ENCODE measurements at regions not wholly inside any gene's neighbourhood (a gene's known extent, or its start where the extent isn't known, plus 50 kb on each side); places are given as distances from the start of the nearest gene placed in this dataset.

- WGBS, 3 donors: 5 to 9% (median 8%) methylated on average over 27 to 29 of the region's 29 CpGs
- no peak for DNase-seq
- no peaks in the 10 kb centered on the region for H3K9me3 ChIP-seq
- no peaks in the 10 kb centered on the region for H3K36me3 ChIP-seq
- no peak overlapping the region for H3K4me3 ChIP-seq
- TF ChIP-seq POLR2A (IDR thresholded peaks at IDR 0.05) (no peak), EP300 (IDR thresholded peaks at IDR 0.05) (no peak), CTCF (IDR thresholded peaks at IDR 0.05) (no peak)
- no peaks in the 10 kb centered on the region for H3K27me3 ChIP-seq
- H3K4me1 ChIP-seq (ENCODE audit: insufficient read depth): no peaks in the 10 kb centered on the region
- no peak overlapping the region for H3K27ac ChIP-seq
- intact Hi-C loops (cut with DNase I): loop anchor here in 1 of 4 donors (10.0 kb wide), 1 partner anchor 64 kb away; no protein-coding TSS in a partner anchor
These were observed 200.4 kb upstream of the N4BP1 start for GRCh38 chr16:48810436-48810802.

- no peaks in the 10 kb centered on the region for H3K36me3 ChIP-seq
- intact Hi-C loops (cut with DNase I): no loop called here
- no peak overlapping the region for H3K27ac ChIP-seq
- no peak for TF ChIP-seq POLR2A (IDR thresholded peaks at IDR 0.05)
- no peak for TF ChIP-seq CTCF (IDR thresholded peaks at IDR 0.05)
- no peak for TF ChIP-seq EP300 (IDR thresholded peaks at IDR 0.05)
- H3K4me3 ChIP-seq: no peak overlapping the region
- DNase-seq: no peak
- H3K27me3 ChIP-seq: no peaks in the 10 kb centered on the region
- 46 to 58% (median 49%) methylated on average over 2 of the region's 2 CpGs for WGBS, 3 donors
- H3K4me1 ChIP-seq (ENCODE audit: insufficient read depth): no peaks in the 10 kb centered on the region
- no peaks in the 10 kb centered on the region for H3K9me3 ChIP-seq
These were observed 180.2 kb upstream of the N4BP1 start for GRCh38 chr16:48790151-48790550.

GRCh38 chr16:48788475-48788874 lies 178.5 kb upstream of the N4BP1 start:
- H3K27ac ChIP-seq: no peak overlapping the region
- H3K9me3 ChIP-seq: no peaks in the 10 kb centered on the region
- intact Hi-C loops (cut with DNase I): no loop called here
- no peak for DNase-seq
- no peaks in the 10 kb centered on the region for H3K27me3 ChIP-seq
- WGBS, 3 donors: 43 to 70% (median 48%) methylated on average over 3 of the region's 3 CpGs
- H3K4me3 ChIP-seq: no peak overlapping the region
- H3K4me1 ChIP-seq (ENCODE audit: insufficient read depth): no peaks in the 10 kb centered on the region
- no peak for TF ChIP-seq EP300 (IDR thresholded peaks at IDR 0.05)
- TF ChIP-seq POLR2A (IDR thresholded peaks at IDR 0.05): no peak
- no peak for TF ChIP-seq CTCF (IDR thresholded peaks at IDR 0.05)
- no peaks in the 10 kb centered on the region for H3K36me3 ChIP-seq

- no peak for DNase-seq
- 68 to 75% (median 72%) methylated on average over 4 of the region's 4 CpGs for WGBS, 3 donors
- H3K36me3 ChIP-seq: no peaks in the 10 kb centered on the region
- H3K4me1 ChIP-seq (ENCODE audit: insufficient read depth): no peaks in the 10 kb centered on the region
- no peak overlapping the region for H3K4me3 ChIP-seq
- H3K27me3 ChIP-seq: no peaks in the 10 kb centered on the region
- intact Hi-C loops (cut with DNase I): no loop called here
- no peaks in the 10 kb centered on the region for H3K9me3 ChIP-seq
- H3K27ac ChIP-seq: no peak overlapping the region
- TF ChIP-seq POLR2A (IDR thresholded peaks at IDR 0.05): no peak
- TF ChIP-seq EP300 (IDR thresholded peaks at IDR 0.05): no peak
These were observed 135.6 kb upstream of the N4BP1 start for GRCh38 chr16:48745541-48745940.

GRCh38 chr16:48740964-48741363 lies 131.0 kb upstream of the N4BP1 start:
- DNase-seq: no peak
- H3K36me3 ChIP-seq: no peaks in the 10 kb centered on the region
- no peak overlapping the region for H3K4me3 ChIP-seq
- H3K9me3 ChIP-seq: no peaks in the 10 kb centered on the region
- H3K4me1 ChIP-seq (ENCODE audit: insufficient read depth): no peaks in the 10 kb centered on the region
- no peak for TF ChIP-seq POLR2A (IDR thresholded peaks at IDR 0.05)
- no peak for TF ChIP-seq EP300 (IDR thresholded peaks at IDR 0.05)
- TF ChIP-seq CTCF (IDR thresholded peaks at IDR 0.05): no peak
- intact Hi-C loops (cut with DNase I): no loop called here
- no peak overlapping the region for H3K27ac ChIP-seq
- H3K27me3 ChIP-seq: no peaks in the 10 kb centered on the region
- WGBS, 3 donors: 57 to 58% (median 57%) methylated on average over 6 of the region's 6 CpGs

Data from ovary (tissue), 7 donors.